ENCODE measurements at regions not wholly inside any gene's neighbourhood (a gene's known extent, or its start where the extent isn't known, plus 50 kb on each side); places are given as distances from the start of the nearest gene placed in this dataset.

- Histone ChIP-seq H3K27ac (ENCODE audit: insufficient read length, low read depth, low read length) (no peak overlapping the region), H2BK120ac (ENCODE audit: low read depth, low read length, poor library complexity, severe bottlenecking) (no peak overlapping the region), H3K4me2 (ENCODE audit: insufficient read depth, insufficient read length, low read length) (no peak overlapping the region), H2AK5ac (ENCODE audit: insufficient read length, low read length) (no peak overlapping the region), H3T11ph (ENCODE audit: low read length) (no peak overlapping the region), H3K18ac (ENCODE audit: insufficient read length, low read depth, low read length) (no peak overlapping the region), H3K56ac (ENCODE audit: insufficient read length, low read depth, low read length) (no peak overlapping the region), H3K27me3 (ENCODE audit: insufficient read depth, low read length) (no peaks in the 10 kb centered on the region), H4K91ac (ENCODE audit: insufficient read length, low read depth, low read length) (no peak overlapping the region), H2AFZ (ENCODE audit: low read length) (no peak overlapping the region), H4K5ac (ENCODE audit: insufficient read length, low read depth, low read length) (no peak overlapping the region), H3K23ac (ENCODE audit: insufficient read length, low read depth, low read length) (no peak overlapping the region), H2BK5ac (ENCODE audit: insufficient read length, low read length) (no peak overlapping the region), H2BK15ac (ENCODE audit: low read depth, low read length) (no peak overlapping the region), H3K23me2 (ENCODE audit: insufficient read length, low read depth, low read length, poor library complexity, severe bottlenecking) (no peaks in the 10 kb centered on the region), H4K8ac (replicated peaks; ENCODE audit: insufficient read length, low read depth, low read length) (no peak overlapping the region), H3K79me2 (ENCODE audit: insufficient read depth, low read length) (no peaks in the 10 kb centered on the region), H3K9me3 (ENCODE audit: control insufficient read depth, low read depth, low read length) (no peaks in the 10 kb centered on the region), H3K79me1 (ENCODE audit: insufficient read depth, low read depth, low read length, poor library complexity, severe bottlenecking) (no peaks in the 10 kb centered on the region), H2BK20ac (ENCODE audit: low read depth, low read length, poor library complexity, severe bottlenecking) (no peak overlapping the region), H3K9ac (ENCODE audit: extremely low read depth, insufficient read length, low read length) (no peak overlapping the region), H4K20me1 (ENCODE audit: control insufficient read depth, insufficient read depth, insufficient read length) (no peaks in the 10 kb centered on the region), H3K4me1 (ENCODE audit: insufficient read depth, low read length) (no peaks in the 10 kb centered on the region), H2BK12ac (ENCODE audit: insufficient read length, low read depth, low read length) (no peak overlapping the region), H3K14ac (ENCODE audit: insufficient read depth, low read length) (no peak overlapping the region), H3K4ac (ENCODE audit: low read depth, low read length) (no peak overlapping the region)
- Mint-ChIP-seq H3K36me3 (ENCODE audit: insufficient read depth in 1 of 3, low read depth in 3 of 3) (peaks cover 0 to 6% (median 0%) of the 10 kb centered on the region in 3 experiments; a peak in 1 of 7 replicates), H3K4me1 (no peaks in the 10 kb centered on the region), H3K27ac (no peak overlapping the region), H3K27me3 (ENCODE audit: low read depth) (no peaks in the 10 kb centered on the region), H3K4me3 (no peak overlapping the region), H3K9me3 (peaks cover 0 to 8% of the 10 kb centered on the region in 2 experiments; a peak in 2 of 5 replicates)
- no peak for DNase-seq
- no peak for TF ChIP-seq CTCF (conservative IDR thresholded peaks at IDR 0.05)
- WGBS (ENCODE audit: extremely low coverage, insufficient read length, low lambda C conversion rate) = no CpG with 5 or more reads among the region's 9 CpGs
Measured at GRCh38 chr13:58239774-58240268, 608.3 kb downstream of the PCDH17 start.
